ENCODE measurements at regions not wholly inside any gene's neighbourhood (a gene's known extent, or its start where the extent isn't known, plus 50 kb on each side); places are given as distances from the start of the nearest gene placed in this dataset.

GRCh38 chr2:59744436-59744835 lies 809.0 kb downstream of the BCL11A start:
- TF ChIP-seq CTCF (IDR thresholded peaks at IDR 0.05) (no peak), POLR2A (IDR thresholded peaks at IDR 0.05) (no peak), POLR2AphosphoS5 (IDR thresholded peaks at IDR 0.05) (no peak)
